SW480 (cell line): ENCODE measurements at regions not wholly inside any gene's neighbourhood (a gene's known extent, or its start where the extent isn't known, plus 50 kb on each side); places are given as distances from the start of the nearest gene placed in this dataset.
"Not testable (repeated sequence)": the region's sequence is repeated elsewhere in the genome, so short reads cannot be mapped to it uniquely, and the experiment has no call there.

Experiments
- DNase-seq: peaks from one replicate; pipeline ENCODE4 v3.0.0-alpha.2; 2016; ENCODE audit warnings: low spot score

DNA sequence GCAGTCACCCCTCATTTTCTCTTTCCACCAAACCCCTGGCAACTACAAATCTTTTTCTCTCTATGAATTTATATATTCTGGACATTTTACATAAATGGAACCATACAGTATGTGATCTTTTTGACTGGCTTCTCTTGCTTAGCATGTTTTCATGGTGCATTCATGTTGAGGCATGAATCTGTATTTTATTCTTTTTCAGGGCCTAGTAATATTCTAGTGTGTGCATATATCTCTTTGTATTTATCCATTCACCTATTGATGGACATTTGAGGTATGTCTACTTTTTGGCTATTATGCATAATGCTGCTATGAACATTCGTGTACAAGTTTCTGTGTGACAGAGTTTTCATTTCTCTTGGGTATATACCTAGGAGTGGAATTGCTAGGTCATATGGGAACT is 78.2 kb downstream of the HACD1 start:
- DNase-seq = no peak

DNA sequence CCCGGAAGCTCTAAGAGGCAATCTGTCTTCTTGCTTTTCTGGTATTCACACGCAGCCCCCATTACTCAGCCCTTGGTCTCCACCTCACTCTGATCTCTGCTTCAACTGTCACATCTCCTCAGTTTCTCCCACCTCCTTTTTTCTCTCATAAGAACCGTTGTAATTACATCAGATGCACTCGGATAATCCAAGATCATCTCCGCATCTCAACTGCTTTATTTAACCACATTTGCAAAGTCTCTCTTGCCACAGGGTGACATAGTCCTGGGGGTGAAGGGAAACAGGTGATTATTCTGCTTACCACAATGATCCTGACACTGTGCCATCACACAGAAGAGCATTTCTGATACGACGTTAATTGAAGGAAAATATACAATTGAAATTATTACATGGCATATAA is 79.9 kb downstream of the HACD1 start:
- DNase-seq = no peak

- no peak for DNase-seq
These were observed 81.0 kb downstream of the HACD1 start for GRCh38 chr10:17536221-17536620.

- DNase-seq = no peak
These were observed 79.3 kb upstream of the ST8SIA6 start for GRCh38 chr10:17533731-17534130.

DNA sequence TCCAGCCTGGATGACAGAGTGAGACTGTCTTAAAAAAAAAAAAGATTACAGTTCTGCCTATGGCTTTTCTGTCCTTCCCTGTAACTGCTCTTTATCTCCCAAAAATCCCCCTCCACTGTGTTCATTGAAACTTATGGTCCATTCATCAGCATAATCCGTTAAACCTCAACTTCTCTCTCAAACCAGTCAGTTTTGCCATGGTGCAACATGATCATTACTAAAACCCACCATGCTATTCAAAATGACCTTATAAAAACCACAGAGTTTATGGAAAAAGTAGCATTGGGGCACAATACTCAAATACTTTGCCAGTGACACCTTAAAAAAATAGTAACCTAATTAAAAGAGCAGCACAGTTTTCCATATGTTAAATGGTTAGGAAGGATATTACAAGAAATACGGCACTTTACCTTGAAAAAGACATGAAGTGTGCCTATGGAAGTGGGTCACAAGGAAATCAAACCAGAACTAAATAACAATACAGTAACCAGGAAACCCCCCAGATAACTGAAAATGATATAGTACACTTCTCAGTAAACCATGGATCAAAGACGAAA is 74.0 kb upstream of the ST8SIA6 start:
- no peak for DNase-seq

DNA sequence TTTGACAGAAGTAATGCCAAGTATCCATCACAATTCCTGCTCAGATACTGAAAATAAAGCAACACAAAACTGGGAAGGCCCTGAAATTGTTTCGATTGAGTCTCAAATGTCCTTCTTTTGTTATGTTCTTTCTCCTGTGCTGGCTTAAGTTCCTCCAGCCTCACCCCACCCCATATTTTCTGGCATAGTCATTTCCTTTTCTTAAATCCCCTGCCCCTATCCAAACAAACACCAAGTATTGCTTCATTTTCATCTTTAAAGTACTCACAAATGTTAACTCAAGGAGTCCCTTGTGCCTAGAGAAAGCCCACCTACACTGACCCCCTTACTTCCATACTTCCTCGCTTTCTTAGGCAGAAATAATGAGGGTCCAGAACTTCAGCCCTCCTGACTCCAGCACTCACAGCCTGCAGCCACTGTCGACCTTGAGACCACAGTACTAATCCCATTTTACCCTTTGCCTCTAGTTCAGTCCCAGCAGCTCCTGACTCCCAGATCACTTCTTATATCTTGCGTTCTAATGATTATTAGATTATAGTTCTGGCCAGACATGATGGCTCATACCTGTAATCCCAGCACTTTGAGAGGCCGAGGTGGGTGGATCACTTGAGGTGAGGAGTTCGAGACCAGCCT is 73.2 kb upstream of the ST8SIA6 start:
- DNase-seq = no peak

DNA sequence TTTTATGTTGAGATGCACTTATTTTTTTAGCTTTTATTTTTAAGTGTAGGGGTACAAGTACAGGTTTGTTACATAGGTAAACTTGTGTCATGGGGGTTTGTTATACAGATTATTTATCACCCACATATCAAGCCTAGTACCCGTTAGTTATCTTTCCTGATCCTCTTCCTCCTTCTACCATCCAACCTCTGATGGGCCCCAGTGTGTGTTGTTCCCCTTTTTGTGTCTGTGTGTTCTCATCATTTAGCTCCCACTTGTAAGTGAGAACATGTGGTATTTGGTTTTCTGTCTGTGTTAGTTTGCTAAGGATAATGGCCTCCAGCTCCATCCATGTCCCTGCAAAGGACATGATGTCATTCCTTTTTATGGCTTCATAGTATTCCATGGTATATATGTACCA is 72.2 kb upstream of the ST8SIA6 start:
- not testable (repeated sequence) for DNase-seq

DNA sequence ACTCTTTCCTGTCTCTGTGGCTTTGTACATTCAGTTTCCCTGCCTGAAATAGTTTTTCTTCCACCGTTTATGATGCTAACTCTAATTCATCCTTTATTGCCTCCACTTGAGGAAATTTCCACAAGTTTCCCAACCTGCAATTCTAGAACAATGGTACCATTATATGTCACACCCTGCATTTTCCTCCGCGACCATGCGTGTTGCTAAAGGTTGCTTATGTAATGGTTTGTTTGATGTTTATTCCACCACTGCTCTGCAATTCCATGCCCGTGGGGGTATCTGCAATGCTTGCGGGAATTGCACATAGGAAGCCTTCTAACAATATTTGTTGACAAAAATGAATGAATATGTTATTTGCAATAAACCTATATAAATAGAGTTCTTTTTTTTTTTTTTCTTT is 69.5 kb upstream of the ST8SIA6 start:
- DNase-seq = peak; percentile 81

GRCh38 chr10:17523246-17523753 is 68.9 kb upstream of the ST8SIA6 start:
- DNase-seq = no peak

- DNase-seq = not testable (repeated sequence)
These were observed 67.9 kb upstream of the ST8SIA6 start for GRCh38 chr10:17522269-17522668.

GRCh38 chr10:17519457-17519856 is 65.1 kb upstream of the ST8SIA6 start:
- DNase-seq = no peak

GRCh38 chr10:17518338-17518737 is 63.9 kb upstream of the ST8SIA6 start:
- no peak for DNase-seq

DNA sequence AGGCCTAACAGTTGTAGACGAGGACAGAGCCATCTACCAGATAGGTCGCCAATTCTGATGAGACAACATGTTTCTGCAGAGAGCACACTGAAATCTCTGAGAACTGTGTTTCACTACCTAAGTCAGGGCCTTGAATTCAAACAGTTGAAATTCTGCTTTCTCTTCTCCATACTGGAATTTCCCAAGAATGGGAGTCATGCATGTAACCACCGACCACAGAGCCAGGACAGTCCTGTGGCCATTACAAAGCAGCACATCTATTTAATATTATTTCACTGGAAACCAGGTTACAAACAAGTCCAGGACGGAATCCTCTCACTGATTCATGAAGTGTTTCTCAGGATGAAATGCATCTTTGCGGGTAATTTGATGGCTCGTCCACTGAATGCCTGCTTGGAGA is 62.0 kb upstream of the ST8SIA6 start:
- DNase-seq = no peak

- peak; percentile 27 for DNase-seq
These were observed 58.1 kb upstream of the ST8SIA6 start for GRCh38 chr10:17512341-17513001.

DNA sequence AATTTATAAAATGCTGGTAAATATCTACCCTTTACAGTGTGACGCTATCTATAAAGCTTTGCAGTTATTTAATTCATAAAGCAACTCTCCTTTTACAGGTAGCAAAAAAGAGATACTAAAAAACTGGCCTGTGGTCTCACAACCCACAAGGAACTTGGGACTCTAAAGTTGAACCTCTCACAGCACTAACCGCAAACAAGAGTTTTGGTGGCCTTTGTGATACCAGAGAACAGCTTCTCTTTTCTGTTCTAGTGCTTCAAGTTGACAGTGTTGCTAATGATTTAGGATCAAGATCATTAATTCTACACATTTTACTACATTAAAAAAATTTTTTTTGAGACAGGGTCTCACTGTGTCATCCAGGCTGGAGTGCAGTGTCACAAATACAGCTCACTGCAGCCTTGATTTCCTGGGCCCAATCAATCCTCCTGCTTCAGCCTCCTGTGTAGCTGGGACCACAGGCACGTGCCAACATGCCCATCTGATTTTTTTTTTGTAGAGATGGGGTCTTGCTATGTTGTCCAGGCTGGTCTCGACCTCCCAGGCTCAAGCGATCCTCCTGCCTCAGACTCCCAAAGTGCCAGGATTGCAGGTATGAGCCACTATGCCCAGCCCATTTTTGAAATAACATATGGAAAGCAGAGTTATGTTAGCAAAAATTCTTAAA is 56.0 kb upstream of the ST8SIA6 start:
- no peak for DNase-seq

- no peak for DNase-seq
These were observed 53.1 kb upstream of the ST8SIA6 start for GRCh38 chr10:17507538-17507937.

GRCh38 chr10:17506856-17507471 is 52.6 kb upstream of the ST8SIA6 start:
- no peak for DNase-seq

DNA sequence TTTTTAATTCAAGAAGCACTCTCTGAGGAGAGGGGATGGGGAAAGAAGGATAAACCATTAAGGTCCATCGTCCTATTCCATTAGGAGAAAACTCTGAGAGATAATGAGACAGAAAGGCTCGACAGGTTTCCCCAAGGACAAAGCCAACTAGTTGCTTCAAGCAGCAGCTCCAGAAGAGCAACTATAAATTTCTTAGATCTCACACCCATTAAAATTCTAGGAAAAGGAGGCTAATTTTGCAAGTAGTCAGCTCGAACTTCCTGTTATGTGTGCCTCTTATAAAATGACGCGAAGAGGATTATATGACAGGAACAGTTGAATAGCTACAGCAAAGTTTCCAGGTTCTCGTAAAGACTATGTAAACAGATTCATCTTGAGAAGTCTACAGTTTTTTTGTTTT is 52.0 kb upstream of the ST8SIA6 start:
- DNase-seq = no peak

DNA sequence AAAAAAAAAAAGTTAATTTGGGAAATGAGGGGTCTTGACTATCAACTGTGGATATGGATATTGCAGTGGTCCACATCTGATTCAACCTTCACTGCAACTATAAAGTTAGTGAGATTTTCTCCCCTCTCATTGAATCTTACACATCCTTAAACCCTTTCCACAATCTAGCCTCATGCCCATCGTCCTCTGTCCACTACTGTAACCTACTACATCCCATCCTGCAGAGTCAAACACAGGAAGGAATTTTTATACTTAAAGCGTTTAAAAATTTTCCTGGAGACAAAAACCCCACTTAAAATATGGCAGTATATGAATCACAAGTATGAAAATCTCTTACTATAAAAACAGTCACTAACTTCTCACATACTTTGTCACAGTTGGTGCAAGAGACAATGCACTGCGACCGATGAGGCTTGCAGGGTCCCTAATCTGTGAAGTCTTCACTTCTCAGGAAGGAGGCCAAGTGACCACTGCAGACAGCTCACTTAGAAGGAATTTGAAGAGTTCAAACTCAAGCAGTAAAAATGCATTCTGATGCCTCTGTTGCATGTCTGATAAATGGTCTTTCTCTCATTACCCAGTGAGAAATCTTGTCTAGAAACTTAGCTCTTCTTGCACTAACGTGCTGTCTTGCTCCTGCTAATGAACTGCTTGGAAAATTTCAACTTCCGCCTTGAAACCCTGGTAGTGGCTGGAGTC is 50.3 kb upstream of the ST8SIA6 start:
- DNase-seq = no peak
